GM12865 (cell line): ENCODE measurements at regions not wholly inside any gene's neighbourhood (a gene's known extent, or its start where the extent isn't known, plus 50 kb on each side); places are given as distances from the start of the nearest gene placed in this dataset.
"Not testable (repeated sequence)": the region's sequence is repeated elsewhere in the genome, so short reads cannot be mapped to it uniquely, and the experiment has no call there.

Experiments
- DNase-seq: peaks from one replicate; pipeline ENCODE4 v3.0.0; 2010; ENCODE audit warnings: low read depth
- H3K4me3 ChIP-seq: 2 replicates; pipeline ENCODE4 v1.5.1; 2011; ENCODE audit warnings: mild to moderate bottlenecking, low read depth, low read length, control low read depth
- CTCF ChIP-seq: IDR thresholded peaks from 2 replicates; pipeline ENCODE4 v1.5.1; 2011; ENCODE audit warnings: low read length, control low read depth, low read depth, inconsistent platforms; ENCODE audit not compliant: insufficient read depth; ENCODE audit errors: missing control alignments

GRCh38 chr2:161480123-161480522 is 64.0 kb downstream of the TBR1 start:
- no peak overlapping the region for H3K4me3 ChIP-seq
- no peak for TF ChIP-seq CTCF
- no peak for DNase-seq

- no peak for DNase-seq
- TF ChIP-seq CTCF = no peak
- no peak overlapping the region for H3K4me3 ChIP-seq
Measured at GRCh38 chr2:161481619-161482018, 65.5 kb downstream of the TBR1 start.

GRCh38 chr2:161484061-161484460 is 68.0 kb downstream of the TBR1 start:
- H3K4me3 ChIP-seq = no peak overlapping the region
- DNase-seq = no peak
- no peak for TF ChIP-seq CTCF

GRCh38 chr2:161486111-161486510 is 70.0 kb downstream of the TBR1 start:
- TF ChIP-seq CTCF = no peak
- H3K4me3 ChIP-seq = no peak overlapping the region
- DNase-seq = no peak

GRCh38 chr2:161488131-161488699 is 72.1 kb downstream of the TBR1 start:
- no peak overlapping the region for H3K4me3 ChIP-seq

GRCh38 chr2:161488879-161489278 is 72.8 kb downstream of the TBR1 start:
- TF ChIP-seq CTCF = no peak
- DNase-seq = no peak
- no peak overlapping the region for H3K4me3 ChIP-seq

More at GRCh38 chr2:161488131-161488699, 72.1 kb downstream of the TBR1 start:
- DNase-seq = no peak
- no peak for TF ChIP-seq CTCF

GRCh38 chr2:161500892-161501610 is 85.0 kb downstream of the TBR1 start:
- peak; percentile 59 for DNase-seq
- peak overlapping the region; percentile 49 for H3K4me3 ChIP-seq

GRCh38 chr2:161502279-161502678 is 86.2 kb downstream of the TBR1 start:
- not testable (repeated sequence) for H3K4me3 ChIP-seq

GRCh38 chr2:161504628-161505289 is 88.7 kb downstream of the TBR1 start:
- H3K4me3 ChIP-seq, DNase-seq: not testable (repeated sequence)

More at GRCh38 chr2:161502279-161502678, 86.2 kb downstream of the TBR1 start:
- not testable (repeated sequence) for DNase-seq

- DNase-seq, H3K4me3 ChIP-seq: not testable (repeated sequence)
Measured at GRCh38 chr2:161505466-161505865, 89.4 kb downstream of the TBR1 start.
